ENCODE measurements at regions not wholly inside any gene's neighbourhood (a gene's known extent, or its start where the extent isn't known, plus 50 kb on each side); places are given as distances from the start of the nearest gene placed in this dataset.

GRCh38 chr6:14366315-14366714, 248.7 kb downstream of the CD83 start (continued):
- TF ChIP-seq ZBTB10 (tag by site-specific recombination; IDR thresholded peaks at IDR 0.05) (no peak), ZNF548 (tag by site-specific recombination; IDR thresholded peaks at IDR 0.05) (no peak), GFI1B (tag by site-specific recombination; IDR thresholded peaks at IDR 0.05) (no peak), PRDM6 (tag by site-specific recombination; IDR thresholded peaks at IDR 0.05) (no peak), ZNF148 (tag by site-specific recombination; IDR thresholded peaks at IDR 0.05; ENCODE audit: borderline replicate concordance) (no peak)

- POLR2A ChIA-PET: interaction anchor here (0.6 kb wide), 1 partner anchor 830 kb away, joined by 3 read pairs; no protein-coding TSS in a partner anchor
- H3K4me1 ChIP-seq (ENCODE audit: control insufficient read depth, insufficient read depth, low read length): no peaks in the 10 kb centered on the region
- H3K36me3 ChIP-seq (ENCODE audit: control insufficient read depth in 2 of 2, insufficient read depth in 1 of 2, low read length in 2 of 2): no peaks in the 10 kb centered on the region
- H3K27ac ChIP-seq (ENCODE audit: extremely low read depth, low read depth, low read length): no peak overlapping the region
- CTCF ChIA-PET: no interaction called here
- no peak for TF ChIP-seq ZNF707 (tag by site-specific recombination; IDR thresholded peaks at IDR 0.05)
- no peak for TF ChIP-seq PBX3 (CRISPR knock-in tag; IDR thresholded peaks at IDR 0.05)
- no peak for TF ChIP-seq BCL11A (tag by site-specific recombination; IDR thresholded peaks at IDR 0.05; ENCODE audit: low read depth)
- TF ChIP-seq ZNF645 (tag by site-specific recombination; IDR thresholded peaks at IDR 0.05): no peak
- no peak for TF ChIP-seq ZNF521 (tag by site-specific recombination; IDR thresholded peaks at IDR 0.05)
- H3K9me3 ChIP-seq (ENCODE audit: control insufficient read depth, insufficient read depth, low read depth, low read length): no peaks in the 10 kb centered on the region
- no peak overlapping the region for H3K4me3 ChIP-seq (ENCODE audit: low read depth, low read length)
These were observed 249.3 kb downstream of the CD83 start for GRCh38 chr6:14366872-14367271.

GRCh38 chr6:14367296-14367695, 249.7 kb downstream of the CD83 start:
- Histone ChIP-seq H3K4me3 (ENCODE audit: low read depth, low read length) (no peak overlapping the region), H3K36me3 (ENCODE audit: control insufficient read depth in 2 of 2, insufficient read depth in 1 of 2, low read length in 2 of 2) (no peaks in the 10 kb centered on the region), H3K27ac (ENCODE audit: extremely low read depth, low read depth, low read length) (no peak overlapping the region), H3K9me3 (ENCODE audit: control insufficient read depth, insufficient read depth, low read depth, low read length) (no peaks in the 10 kb centered on the region), H3K4me1 (ENCODE audit: control insufficient read depth, insufficient read depth, low read length) (no peaks in the 10 kb centered on the region)
- ChIA-PET CTCF (interaction anchor here (0.6 to 0.7 kb wide), 2 partner anchors 10 to 44 kb away, joined by 3 read pairs; no protein-coding TSS in a partner anchor), POLR2A (interaction anchor here (0.6 kb wide), 1 partner anchor 829 kb away, joined by 3 read pairs; no protein-coding TSS in a partner anchor)
- TF ChIP-seq EGR2 (tag by site-specific recombination; IDR thresholded peaks at IDR 0.05; ENCODE audit: low read depth) (no peak), PRDM1 (tag by site-specific recombination; IDR thresholded peaks at IDR 0.05) (no peak), ZNF488 (tag by site-specific recombination; IDR thresholded peaks at IDR 0.05) (no peak), REPIN1 (tag by site-specific recombination; IDR thresholded peaks at IDR 0.05; ENCODE audit: low read depth) (no peak), ZNF433 (tag by site-specific recombination; IDR thresholded peaks at IDR 0.05; ENCODE audit: low read depth) (no peak), ZBTB11 (tag by site-specific recombination; conservative IDR thresholded peaks at IDR 0.05; ENCODE audit: low read depth) (no peak), ZNF561 (tag by site-specific recombination; IDR thresholded peaks at IDR 0.05; ENCODE audit: borderline replicate concordance) (no peak), ZBTB8A (tag by site-specific recombination; IDR thresholded peaks at IDR 0.05) (no peak), ZNF157 (tag by site-specific recombination; IDR thresholded peaks at IDR 0.05) (no peak), WT1 (tag by site-specific recombination; IDR thresholded peaks at IDR 0.05) (no peak)
